GM12892 (cell line): ENCODE measurements at regions not wholly inside any gene's neighbourhood (a gene's known extent, or its start where the extent isn't known, plus 50 kb on each side); places are given as distances from the start of the nearest gene placed in this dataset.
"Not testable (repeated sequence)": the region's sequence is repeated elsewhere in the genome, so short reads cannot be mapped to it uniquely, and the experiment has no call there.

ENCODE experiments used
- DNase-seq: peaks from one replicate; pipeline ENCODE4 v3.0.0; 2011; ENCODE audit not compliant: insufficient read length
- FAIRE-seq: peaks from 2 replicates; lab custom pipeline; 2011; peaks lifted over from hg19 to GRCh38; lab: Jason Lieb, UNC
- POLR2A ChIP-seq: IDR thresholded peaks from 2 replicates; pipeline ENCODE4 v1.6.1; 2011; ENCODE audit warnings: low read depth, low read length, control low read depth
- POLR2AphosphoS5 ChIP-seq: IDR thresholded peaks from 2 replicates; pipeline ENCODE4 v1.6.1; 2011; ENCODE audit warnings: low read depth, low read length, control low read depth
- TAF1 ChIP-seq: IDR thresholded peaks from 2 replicates; pipeline ENCODE4 v1.6.1; 2011; ENCODE audit warnings: low read depth, mild to moderate bottlenecking, control low read depth, low read length, borderline replicate concordance

DNA sequence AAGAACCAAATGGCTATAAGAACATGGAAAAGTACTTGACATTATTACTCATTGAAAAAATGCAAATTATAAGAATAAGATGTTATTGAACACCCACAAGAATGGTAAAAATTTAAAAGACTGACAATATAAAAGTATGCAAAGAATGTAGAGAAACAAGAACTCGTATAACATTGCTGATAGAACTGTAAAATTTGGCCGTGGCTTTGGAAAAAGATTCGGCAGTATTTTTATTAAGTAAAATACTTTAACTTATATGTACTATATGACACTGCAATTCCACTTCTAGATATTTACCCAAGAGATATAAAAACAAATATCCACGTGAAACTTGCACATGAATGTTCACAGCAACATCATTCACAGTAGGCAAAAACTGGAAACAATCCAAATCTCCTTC, 239.2 kb downstream of the TPBG start:
- no peak for FAIRE-seq
- TF ChIP-seq POLR2A, result no peak
- TF ChIP-seq POLR2AphosphoS5, result no peak
- TF ChIP-seq TAF1, result no peak

DNA sequence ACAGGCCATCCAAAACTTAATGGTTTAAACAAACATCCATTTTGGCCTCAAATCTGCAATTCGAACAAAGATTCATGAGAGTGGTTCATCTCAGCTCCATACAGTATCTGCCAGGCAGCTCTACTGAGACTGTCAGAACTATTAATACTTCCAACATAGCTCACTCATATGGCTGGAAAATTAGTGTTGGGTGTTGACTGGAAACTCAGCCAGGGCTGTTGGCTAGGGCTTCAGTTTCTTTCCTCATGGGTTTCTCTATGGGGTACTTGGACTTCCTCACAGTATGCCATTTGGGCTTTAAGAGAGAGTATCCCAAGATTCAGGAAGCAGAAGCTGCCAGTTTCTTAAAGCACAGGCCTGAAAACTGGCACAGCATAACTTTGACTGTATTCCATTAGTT, 240.3 kb downstream of the TPBG start:
- TF ChIP-seq POLR2AphosphoS5 (no peak), POLR2A (no peak), TAF1 (no peak)
- FAIRE-seq, result no peak

More for the DNA sequence above, 239.2 kb downstream of the TPBG start:
- no peak for DNase-seq

DNA sequence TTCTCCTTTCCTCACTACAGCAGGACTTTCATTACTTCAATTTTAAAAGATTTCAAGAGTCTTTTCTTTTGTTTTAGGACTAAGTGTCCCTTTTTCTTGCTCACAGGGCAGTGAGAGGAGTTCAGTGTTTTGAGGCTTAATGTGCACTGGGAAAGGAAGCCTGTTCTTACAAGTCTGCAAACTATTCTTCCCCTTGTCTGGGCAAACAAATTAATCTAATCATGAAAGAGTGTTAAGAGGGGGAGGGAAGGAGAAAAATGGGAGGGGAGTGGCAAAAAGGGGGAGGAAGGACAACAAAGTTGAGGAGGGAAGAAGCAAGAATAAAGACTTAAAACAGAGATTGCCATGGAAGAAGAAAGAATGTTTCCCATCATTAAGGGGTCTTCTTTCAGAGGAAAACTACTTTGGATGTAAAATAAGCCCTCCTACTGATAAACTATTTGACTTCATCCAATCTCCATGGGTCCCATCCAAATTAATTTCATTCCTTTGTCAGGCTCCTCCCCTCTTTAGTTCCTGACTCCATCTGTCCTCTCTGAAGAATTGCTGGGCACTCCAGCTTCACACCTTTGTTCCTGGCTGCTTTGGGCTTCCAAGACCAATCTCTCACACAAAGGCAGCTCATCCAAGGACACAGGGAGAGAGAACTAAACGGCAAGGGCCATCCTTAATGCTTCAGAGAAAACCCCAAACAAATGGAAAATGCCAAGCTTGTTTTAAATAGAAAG, 244.5 kb downstream of the TPBG start:
- DNase-seq (no peak), FAIRE-seq (no peak)
- TF ChIP-seq POLR2AphosphoS5, result no peak
- no peak for TF ChIP-seq TAF1
- no peak for TF ChIP-seq POLR2A

More for the DNA sequence above, 240.3 kb downstream of the TPBG start:
- DNase-seq, result no peak

DNA sequence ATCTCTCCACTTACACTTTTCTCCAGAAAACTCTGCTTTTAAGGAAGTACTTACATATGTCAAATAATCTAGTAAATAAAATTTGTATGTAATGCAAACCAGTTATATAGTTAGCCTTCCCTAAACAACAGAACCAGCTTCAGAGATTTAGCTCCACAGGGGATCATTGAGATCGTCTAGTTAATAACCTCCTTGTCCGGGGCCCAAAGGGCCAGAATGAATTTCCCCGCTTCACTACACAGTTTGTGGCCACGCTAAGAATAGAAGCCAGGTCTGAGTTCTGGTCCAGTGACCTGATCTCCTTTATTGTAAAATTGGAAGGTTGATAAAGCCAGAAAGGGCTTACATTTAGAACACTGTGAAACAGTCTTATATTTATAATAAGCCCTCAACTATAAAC, 245.2 kb downstream of the TPBG start:
- no peak for TF ChIP-seq TAF1
- TF ChIP-seq POLR2AphosphoS5, result no peak
- no peak for FAIRE-seq
- no peak for DNase-seq

DNA sequence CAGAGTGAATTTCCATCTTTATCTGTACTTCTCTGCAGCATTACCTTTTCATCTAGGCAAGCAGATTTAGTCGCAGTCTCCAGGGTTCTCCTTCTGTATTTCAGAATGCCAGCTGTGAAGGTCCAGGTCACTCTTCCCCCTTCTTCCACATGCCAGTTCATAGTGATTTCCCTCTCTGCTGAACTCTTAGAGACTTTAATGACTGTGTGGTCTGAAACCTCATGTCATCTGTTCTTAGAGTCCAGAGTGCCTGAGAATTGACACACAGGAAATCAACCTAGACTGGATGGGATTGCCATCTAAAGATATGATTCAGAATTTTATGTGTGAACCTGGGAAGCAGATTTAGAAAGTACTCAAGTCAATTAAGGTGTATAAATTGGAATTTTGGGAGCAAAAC, 248.1 kb downstream of the TPBG start:
- no peak for FAIRE-seq
- TF ChIP-seq POLR2AphosphoS5, result no peak
- TF ChIP-seq TAF1, result no peak
- no peak for TF ChIP-seq POLR2A

DNA sequence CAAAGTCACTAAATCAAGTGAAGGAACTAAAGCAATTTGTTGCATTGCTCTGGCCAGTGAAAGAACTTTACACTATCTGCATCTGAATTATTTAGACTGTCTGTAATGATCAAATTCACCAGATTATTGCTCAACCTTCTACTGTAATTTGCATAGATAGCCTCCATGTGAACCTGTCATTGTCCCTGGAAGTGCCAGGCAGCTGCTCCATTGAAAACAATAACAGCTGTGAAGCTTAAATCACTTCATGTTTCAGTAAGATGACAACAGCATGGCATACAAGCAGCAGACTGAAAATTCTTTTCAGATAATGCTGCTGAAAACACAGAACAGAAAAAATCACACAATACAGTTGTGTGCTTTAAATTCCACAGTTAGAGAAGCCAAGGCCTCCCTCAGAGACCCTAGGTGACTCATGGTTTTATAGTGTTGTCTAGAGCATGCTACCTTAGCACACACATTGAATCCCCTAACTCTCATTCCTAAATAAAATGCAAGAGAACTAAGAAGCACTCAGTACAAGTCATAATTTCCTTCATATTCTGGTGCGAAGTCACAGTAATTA, 248.9 kb downstream of the TPBG start:
- TF ChIP-seq POLR2AphosphoS5 (no peak), POLR2A (no peak), TAF1 (no peak)
- no peak for DNase-seq
- FAIRE-seq, result no peak

More for the DNA sequence above, 248.1 kb downstream of the TPBG start:
- DNase-seq, result no peak

DNA sequence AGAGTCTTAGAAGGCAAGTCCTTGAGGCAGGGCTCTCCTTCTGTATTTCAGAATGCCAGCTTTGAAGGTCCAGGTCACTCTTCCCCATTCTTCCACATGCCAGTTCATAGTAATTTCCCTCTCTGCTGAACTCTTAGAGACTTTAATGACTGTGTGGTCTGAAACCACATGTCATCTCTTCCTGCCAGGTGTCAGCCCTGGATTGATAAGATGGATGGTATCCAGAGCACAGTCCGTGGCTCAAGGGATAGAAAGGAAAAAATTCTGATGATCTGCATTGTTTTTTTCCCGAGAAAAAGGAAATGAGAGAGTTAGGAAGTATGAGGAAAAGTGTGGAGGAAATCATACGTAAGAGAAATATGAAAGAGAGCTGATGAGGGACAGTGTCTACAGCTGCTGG, 250.9 kb downstream of the TPBG start:
- no peak for DNase-seq
- TF ChIP-seq POLR2A (no peak), TAF1 (no peak), POLR2AphosphoS5 (no peak)
- no peak for FAIRE-seq

DNA sequence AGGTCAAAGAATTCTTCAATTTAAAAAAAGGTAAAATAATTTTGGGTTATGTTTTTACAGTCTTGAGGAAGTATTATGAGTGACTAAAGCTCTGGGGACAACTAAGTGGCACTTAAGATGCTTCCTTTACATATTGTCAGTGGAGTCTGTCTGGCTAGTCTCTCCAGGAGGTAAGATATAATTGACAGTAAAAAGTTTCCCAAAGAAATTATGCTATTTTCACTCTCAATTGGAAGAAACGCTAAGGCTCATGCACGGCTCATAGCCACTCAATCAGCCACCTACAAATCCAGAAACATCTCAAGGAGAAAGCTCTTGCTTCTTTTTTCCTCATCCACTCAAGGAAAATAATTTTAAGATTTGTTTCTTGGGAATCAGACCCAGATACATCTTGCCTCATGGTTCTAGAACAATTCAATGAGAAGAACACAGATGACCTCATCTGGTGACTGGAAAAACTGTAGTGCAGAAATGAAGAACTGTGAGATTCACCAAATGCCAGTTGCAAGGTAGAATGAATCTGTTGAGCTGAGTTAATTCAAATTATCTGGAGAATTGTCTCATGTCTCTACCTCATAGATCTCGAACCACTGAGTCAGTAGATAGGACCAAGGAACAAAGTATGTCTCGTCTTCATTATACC, 252.9 kb downstream of the TPBG start:
- DNase-seq (no peak), FAIRE-seq (no peak)
- TF ChIP-seq POLR2AphosphoS5 (no peak), POLR2A (no peak), TAF1 (no peak)

DNA sequence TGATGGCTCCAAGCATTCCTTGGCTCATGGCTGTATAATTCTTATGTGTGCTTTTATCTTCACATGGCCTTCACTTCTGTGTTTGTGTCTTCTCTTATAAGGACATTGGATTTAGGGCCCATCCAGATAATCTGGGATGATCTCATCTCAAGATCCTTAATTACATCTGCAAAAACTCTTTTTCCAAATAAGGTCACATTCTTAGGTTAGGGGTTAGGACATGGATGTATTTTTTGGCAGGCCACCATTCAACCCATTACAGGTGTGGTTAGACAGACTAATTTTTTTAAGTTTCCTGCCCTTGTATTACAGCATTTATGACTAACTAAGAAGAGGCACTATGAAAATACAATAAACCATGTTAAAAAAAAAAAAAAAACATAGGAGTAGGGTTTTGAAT, 254.0 kb downstream of the TPBG start:
- FAIRE-seq (no peak), DNase-seq (no peak)
- no peak for TF ChIP-seq POLR2AphosphoS5
- TF ChIP-seq TAF1, result no peak
- no peak for TF ChIP-seq POLR2A

DNA sequence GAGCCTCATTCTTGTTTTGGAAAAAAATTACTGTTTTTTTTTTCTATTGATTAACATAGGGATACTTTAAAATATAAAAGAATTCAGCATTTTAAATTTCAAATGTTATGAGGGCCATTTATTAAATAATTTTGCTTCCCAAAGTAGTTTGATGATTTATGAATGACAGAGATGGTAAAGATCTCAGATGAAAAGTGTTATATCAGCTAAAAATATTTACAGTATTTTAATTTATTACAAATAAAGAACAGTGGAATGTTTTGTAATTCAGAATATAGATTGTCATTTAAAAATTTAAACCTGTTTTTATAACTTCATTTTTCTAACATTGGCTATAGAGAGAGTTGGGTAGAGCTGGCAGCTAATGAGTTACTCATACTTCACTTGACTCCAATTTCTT, 256.0 kb downstream of the TPBG start:
- FAIRE-seq, result no peak
- TF ChIP-seq TAF1 (no peak), POLR2AphosphoS5 (no peak), POLR2A (no peak)

DNA sequence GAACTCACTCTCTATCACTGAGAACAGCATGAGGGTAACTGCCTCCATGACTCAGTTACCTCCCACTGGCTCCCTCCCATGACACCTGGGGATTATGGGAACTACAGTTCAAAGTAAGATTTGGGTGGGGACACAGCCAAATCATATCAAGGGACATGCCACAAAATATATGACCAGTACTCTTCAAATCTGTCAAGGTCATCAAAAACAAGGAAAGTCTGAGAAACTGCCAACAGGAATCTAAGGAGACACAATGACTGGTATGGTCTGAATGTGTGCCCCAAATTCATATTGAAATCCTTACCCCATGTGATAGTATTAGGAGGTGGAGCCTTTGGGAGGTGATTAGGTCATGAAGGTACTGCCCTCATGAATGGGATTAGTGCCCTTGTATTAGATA, 258.8 kb downstream of the TPBG start:
- TF ChIP-seq POLR2A, result no peak
- DNase-seq, result no peak
- FAIRE-seq, result no peak

More for the DNA sequence above, 256.0 kb downstream of the TPBG start:
- no peak for DNase-seq

DNA sequence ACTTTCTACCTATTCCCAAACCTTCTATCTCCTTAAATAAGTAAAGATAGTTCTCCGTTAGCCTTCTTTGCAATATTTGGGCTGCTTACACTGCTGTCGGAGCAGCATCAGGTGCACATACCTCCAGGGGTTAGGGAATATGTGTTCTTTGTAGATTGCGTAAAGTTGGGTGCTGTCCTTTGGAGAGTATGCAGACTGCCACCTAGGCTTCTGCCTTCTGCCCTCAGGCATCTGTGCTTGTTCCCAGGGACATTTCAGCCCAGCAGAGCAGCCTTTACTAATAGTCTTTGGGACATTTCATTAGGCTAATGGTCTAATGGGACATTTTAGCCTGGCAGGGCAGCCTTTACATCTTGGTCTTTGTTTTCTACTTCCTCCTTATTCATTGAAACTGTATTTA, 260.6 kb downstream of the TPBG start:
- DNase-seq (no peak), FAIRE-seq (no peak)
- TF ChIP-seq TAF1 (no peak), POLR2A (no peak), POLR2AphosphoS5 (no peak)

DNA sequence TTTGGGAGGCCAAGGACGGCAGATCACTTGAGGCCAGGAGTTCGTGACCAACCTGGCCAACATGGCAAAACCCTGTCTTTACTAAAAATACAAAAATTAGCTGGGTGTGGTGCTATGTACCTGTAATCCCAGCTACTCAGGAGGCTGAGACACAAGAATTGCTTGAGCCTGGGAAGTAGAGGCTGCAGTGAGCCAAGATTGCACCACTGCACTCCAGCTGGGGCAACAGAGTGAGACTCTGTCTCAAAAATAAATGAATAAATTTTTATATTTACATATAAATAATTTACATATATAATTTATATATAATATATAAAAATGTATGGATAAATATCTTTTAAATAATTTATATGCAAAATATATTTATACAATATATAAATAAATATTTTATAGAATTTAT, 263.3 kb downstream of the TPBG start:
- FAIRE-seq, result not testable (repeated sequence)

More for the DNA sequence above, 263.3 kb downstream of the TPBG start:
- DNase-seq, result not testable (repeated sequence)
